HepG2 (cell line): ENCODE measurements at regions not wholly inside any gene's neighbourhood (a gene's known extent, or its start where the extent isn't known, plus 50 kb on each side); places are given as distances from the start of the nearest gene placed in this dataset.

Experiments used
- ATAC-seq: fragments of 200-7000 bp; cut with Tn5 transposase; 3 replicates; pipeline ENCODE4 v1.9.1; 2020; ENCODE audit warnings: mild to moderate bottlenecking, moderate library complexity
- BruUV-seq: library from RNA; stranded (reverse); fragments of 400-500 nt; replicated peaks from 2 replicates; lab custom pipeline; 2021; lab: Mats Ljungman, UMichigan
- CTCF ChIA-PET: fragments of 300-600 bp; formaldehyde crosslinking; extraction: SDS; loops from one replicate; lab custom pipeline; 2021; ENCODE audit warnings: low total read pairs, inconsistent platforms, low intra/inter-chr PET ratio; lab: Yijun Ruan, JAX
- POLR2A ChIA-PET: fragments of 350-600 bp; sonication (Branson Sonifier 250); formaldehyde crosslinking; loops from one replicate; lab custom pipeline; 2020; ENCODE audit warnings: antibody characterized with exemption, inconsistent platforms; lab: Yijun Ruan, JAX
- DNase-seq: peaks from one replicate; pipeline ENCODE4 v3.0.0-alpha.2; 2015; ENCODE audit warnings: low spot score
- FAIRE-seq: peaks from 3 replicates; lab custom pipeline; 2011; peaks lifted over from hg19 to GRCh38; lab: Jason Lieb, UNC
- H2AFZ ChIP-seq: one replicate; pipeline ENCODE4 v1.6.1; 2011; ENCODE audit warnings: low read length, inconsistent platforms
- H3K27ac ChIP-seq: fragments of 300-600 bp; 3 replicates; pipeline ENCODE4 v1.8.0; 2011; ENCODE audit warnings: mixed run types, mild to moderate bottlenecking, mixed read lengths, low read length, inconsistent platforms; ENCODE audit not compliant: insufficient read depth; ENCODE audit errors: extremely low read length
- H3K27me3 ChIP-seq, 2 experiments: fragments of 200-600 bp in 1 of 2; 2 replicates in 1 of 2; 3 replicates in 1 of 2; pipeline versions ENCODE4 v1.6.0 to v1.8.0; 2011; ENCODE audit warnings: low read length in 2 of 2, mild to moderate bottlenecking in 2 of 2, moderate library complexity in 2 of 2, inconsistent platforms in 1 of 2; ENCODE audit not compliant: insufficient read depth in 2 of 2, control insufficient read depth in 1 of 2
- H3K36me3 ChIP-seq, 2 experiments: fragments of 200-600 bp in 1 of 2; replicated peaks in 1 of 2; 2 replicates in 1 of 2; 3 replicates in 1 of 2; pipeline versions ENCODE4 v1.5.1 to v1.8.0; 2011; ENCODE audit warnings: low read length in 2 of 2, inconsistent platforms in 1 of 2; ENCODE audit not compliant: insufficient read depth in 2 of 2, control insufficient read depth in 1 of 2
- H3K4me1 ChIP-seq: 2 replicates; pipeline ENCODE4 v1.5.1; 2012; ENCODE audit warnings: low read length, inconsistent platforms; ENCODE audit not compliant: insufficient read depth
- H3K4me2 ChIP-seq: 2 replicates; pipeline ENCODE4 v1.6.0; 2011; ENCODE audit warnings: low read depth, low read length, inconsistent platforms
- H3K4me3 ChIP-seq, 3 experiments: fragments of 200-600 bp in 1 of 3; sonication (generic), shearing (Covaris generic) in 1 of 3; replicated peaks in 1 of 3; 2 replicates each; pipeline ENCODE4 v1.5.1; 2011 to 2016; ENCODE audit warnings: low read length in 3 of 3, inconsistent platforms in 2 of 3, low read depth in 2 of 3, mild to moderate bottlenecking in 2 of 3, control low read depth in 1 of 3, mixed read lengths in 1 of 3; ENCODE audit not compliant: insufficient read depth in 1 of 3
- H3K79me2 ChIP-seq: one replicate; pipeline ENCODE4 v1.6.1; 2011; ENCODE audit warnings: low read length, inconsistent platforms; ENCODE audit not compliant: insufficient read depth
- H3K9ac ChIP-seq: 2 replicates; pipeline ENCODE4 v1.6.0; 2011; ENCODE audit warnings: mild to moderate bottlenecking, low read depth, low read length, inconsistent platforms; ENCODE audit not compliant: insufficient read depth
- H3K9me3 ChIP-seq: 2 replicates; pipeline ENCODE4 v1.5.1; 2012; ENCODE audit warnings: mild to moderate bottlenecking, low read length
- H4K20me1 ChIP-seq: 2 replicates; pipeline ENCODE4 v1.6.0; 2011; ENCODE audit warnings: inconsistent platforms, mild to moderate bottlenecking, low read length, moderate library complexity; ENCODE audit not compliant: insufficient read depth
- EZH2 ChIP-seq: conservative IDR thresholded peaks from 2 replicates; pipeline ENCODE4 v1.6.1; 2012; ENCODE audit warnings: mild to moderate bottlenecking, low read depth, low read length, moderate library complexity
- JUN ChIP-seq: sonication (generic); formaldehyde crosslinking; IDR thresholded peaks from 2 replicates; pipeline ENCODE4 v1.4.0; 2020; ENCODE audit warnings: mild to moderate bottlenecking, missing genetic modification reagents
- MTF2 ChIP-seq: sonication (generic); formaldehyde crosslinking; IDR thresholded peaks from 2 replicates; pipeline ENCODE4 v1.5.0; 2020; ENCODE audit warnings: missing genetic modification reagents, borderline replicate concordance
- ZBTB3 ChIP-seq: sonication (generic); formaldehyde crosslinking; IDR thresholded peaks from 2 replicates; pipeline ENCODE4 v1.4.0; 2020; ENCODE audit warnings: low read depth, mild to moderate bottlenecking, moderate library complexity, missing genetic modification reagents, borderline replicate concordance
- ZEB1 ChIP-seq: IDR thresholded peaks from 2 replicates; pipeline ENCODE4 v1.6.1; 2012; ENCODE audit warnings: mild to moderate bottlenecking, low read depth, inconsistent platforms; ENCODE audit not compliant: insufficient replicate concordance
- ZNF296 ChIP-seq: sonication (generic); formaldehyde crosslinking; conservative IDR thresholded peaks from 2 replicates; pipeline ENCODE4 v1.5.0; 2020; ENCODE audit warnings: mild to moderate bottlenecking, missing genetic modification reagents
- ZNF556 ChIP-seq: sonication (generic); formaldehyde crosslinking; IDR thresholded peaks from 2 replicates; pipeline ENCODE4 v1.4.0; 2020; ENCODE audit warnings: mild to moderate bottlenecking, missing genetic modification reagents, borderline replicate concordance
- ZNF768 ChIP-seq: sonication (generic); formaldehyde crosslinking; IDR thresholded peaks from 2 replicates; pipeline ENCODE4 v1.4.0; 2020; ENCODE audit warnings: missing genetic modification reagents
- WGBS: methylation state at CpG from one replicate; pipeline ENCODE4 v1.1.6; 2017; ENCODE audit warnings: low lambda C conversion rate; 5-methylcytosine and 5-hydroxymethylcytosine counted together
- in situ Hi-C: cut with HindIII; loops from 2 replicates; pipeline ENCODE4 v1.10.0; 2017; ENCODE audit warnings: low pct_unique_long_range_greater_than_20kb; ENCODE audit not compliant: extremely low pct_ligation_motif_present
- intact Hi-C: fragments of 100-400 bp; cut with micrococcal nuclease; formaldehyde crosslinking; loops from one replicate; pipeline ENCODE4 v1.10.0; 2022; ENCODE audit not compliant: unreplicated experiment
- TF ChIP-seq, protein P1 (sequence below): sonication (generic); formaldehyde crosslinking; IDR thresholded peaks from 2 replicates; pipeline ENCODE4 v1.8.0; 2022; ENCODE audit warnings: missing genetic modification reagents, mild to moderate bottlenecking, moderate library complexity, borderline replicate concordance
- TF ChIP-seq, protein P2 (sequence below): sonication (generic); formaldehyde crosslinking; IDR thresholded peaks from 2 replicates; pipeline ENCODE4 v1.8.0; 2023; ENCODE audit warnings: mild to moderate bottlenecking, missing genetic modification reagents
- TF ChIP-seq, protein P3 (sequence below): conservative IDR thresholded peaks from 2 replicates; pipeline ENCODE4 v1.6.1; 2018; ENCODE audit warnings: missing genetic modification reagents

DNA sequence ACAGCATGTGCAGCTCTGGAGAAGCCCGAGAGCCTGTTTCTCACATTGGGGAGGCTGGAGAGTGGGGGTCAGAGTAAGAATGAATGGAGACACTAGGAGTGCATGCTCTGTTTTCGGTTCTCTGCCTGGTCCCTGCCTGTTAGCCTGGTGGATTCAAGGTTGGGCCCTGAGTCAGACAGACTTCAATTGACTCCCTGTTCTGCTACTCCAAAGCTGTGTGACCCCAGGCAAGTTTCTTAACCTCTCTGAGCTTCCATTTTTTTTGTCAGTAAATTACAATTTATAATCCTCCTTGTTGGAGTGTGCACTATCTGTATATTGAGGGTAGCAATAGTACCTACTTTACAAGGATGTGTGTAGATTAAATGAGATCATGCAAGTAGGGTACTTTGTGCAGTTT is 102.6 kb upstream of the ESRRB start:
- no peak overlapping the region for H3K4me2 ChIP-seq
- H3K4me1 ChIP-seq = no peaks in the 10 kb centered on the region
- no peaks in the 10 kb centered on the region for H3K36me3 ChIP-seq
- H3K79me2 ChIP-seq = no peaks in the 10 kb centered on the region
- intact Hi-C loops (no loop called here), in situ Hi-C loops (no loop called here)
- H4K20me1 ChIP-seq = no peaks in the 10 kb centered on the region
- WGBS = 93% methylated on average over 2 of the region's 2 CpGs
- no TSS peak for BruUV-seq
- FAIRE-seq (no peak), DNase-seq (no peak), ATAC-seq (no peak)
- no peak overlapping the region for H3K4me3 ChIP-seq
- no peak overlapping the region for H3K27ac ChIP-seq
- ChIA-PET CTCF (no interaction called here), POLR2A (no interaction called here)
- H3K9ac ChIP-seq = no peak overlapping the region
- no peaks in the 10 kb centered on the region for H3K27me3 ChIP-seq
- TF ChIP-seq ZNF768 (peak; percentile 27; the same call in 1 of the 2 replicates), ZNF556 (CRISPR knock-in tag) (no peak)
- no peak overlapping the region for H2AFZ ChIP-seq
- no peaks in the 10 kb centered on the region for H3K9me3 ChIP-seq

DNA sequence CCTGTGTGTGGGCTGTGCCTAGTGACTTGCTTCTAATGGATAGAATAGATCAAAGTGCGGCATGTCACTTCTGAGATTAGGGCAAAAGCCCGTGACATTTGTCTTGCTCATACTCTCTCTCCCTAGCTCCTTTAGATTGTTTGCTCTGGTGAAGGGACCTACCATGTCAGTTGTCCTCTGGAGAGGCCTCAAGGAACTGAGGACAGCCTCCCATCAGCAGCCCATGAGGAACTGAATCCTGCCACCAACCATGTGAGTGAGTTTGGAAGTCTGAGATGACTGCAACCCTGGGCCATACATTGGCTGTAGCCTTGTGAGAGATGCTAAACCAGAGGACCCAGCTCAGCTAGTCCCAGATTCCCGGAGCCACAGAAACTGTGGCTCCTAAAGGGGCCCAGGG is 101.6 kb upstream of the ESRRB start:
- H3K27me3 ChIP-seq = no peaks in the 10 kb centered on the region
- H4K20me1 ChIP-seq = no peaks in the 10 kb centered on the region
- H2AFZ ChIP-seq = no peak overlapping the region
- no peaks in the 10 kb centered on the region for H3K36me3 ChIP-seq
- ChIA-PET POLR2A (no interaction called here), CTCF (no interaction called here)
- no TSS peak for BruUV-seq
- ATAC-seq (no peak), DNase-seq (no peak), FAIRE-seq (no peak)
- intact Hi-C loops (no loop called here), in situ Hi-C loops (no loop called here)
- H3K27ac ChIP-seq = no peak overlapping the region
- no peak overlapping the region for H3K9ac ChIP-seq
- H3K9me3 ChIP-seq = no peaks in the 10 kb centered on the region
- no peaks in the 10 kb centered on the region for H3K4me1 ChIP-seq
- no peak overlapping the region for H3K4me3 ChIP-seq
- 90% methylated on average over 2 of the region's 3 CpGs for WGBS
- H3K79me2 ChIP-seq = no peaks in the 10 kb centered on the region
- no peak overlapping the region for H3K4me2 ChIP-seq
- TF ChIP-seq ZBTB3 (CRISPR knock-in tag) = no peak
- TF ChIP-seq MTF2 (CRISPR knock-in tag) = no peak
- TF ChIP-seq, protein P1, sequence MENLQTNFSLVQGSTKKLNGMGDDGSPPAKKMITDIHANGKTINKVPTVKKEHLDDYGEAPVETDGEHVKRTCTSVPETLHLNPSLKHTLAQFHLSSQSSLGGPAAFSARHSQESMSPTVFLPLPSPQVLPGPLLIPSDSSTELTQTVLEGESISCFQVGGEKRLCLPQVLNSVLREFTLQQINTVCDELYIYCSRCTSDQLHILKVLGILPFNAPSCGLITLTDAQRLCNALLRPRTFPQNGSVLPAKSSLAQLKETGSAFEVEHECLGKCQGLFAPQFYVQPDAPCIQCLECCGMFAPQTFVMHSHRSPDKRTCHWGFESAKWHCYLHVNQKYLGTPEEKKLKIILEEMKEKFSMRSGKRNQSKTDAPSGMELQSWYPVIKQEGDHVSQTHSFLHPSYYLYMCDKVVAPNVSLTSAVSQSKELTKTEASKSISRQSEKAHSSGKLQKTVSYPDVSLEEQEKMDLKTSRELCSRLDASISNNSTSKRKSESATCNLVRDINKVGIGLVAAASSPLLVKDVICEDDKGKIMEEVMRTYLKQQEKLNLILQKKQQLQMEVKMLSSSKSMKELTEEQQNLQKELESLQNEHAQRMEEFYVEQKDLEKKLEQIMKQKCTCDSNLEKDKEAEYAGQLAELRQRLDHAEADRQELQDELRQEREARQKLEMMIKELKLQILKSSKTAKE (CRISPR knock-in tag) = no peak
- TF ChIP-seq, protein P2, sequence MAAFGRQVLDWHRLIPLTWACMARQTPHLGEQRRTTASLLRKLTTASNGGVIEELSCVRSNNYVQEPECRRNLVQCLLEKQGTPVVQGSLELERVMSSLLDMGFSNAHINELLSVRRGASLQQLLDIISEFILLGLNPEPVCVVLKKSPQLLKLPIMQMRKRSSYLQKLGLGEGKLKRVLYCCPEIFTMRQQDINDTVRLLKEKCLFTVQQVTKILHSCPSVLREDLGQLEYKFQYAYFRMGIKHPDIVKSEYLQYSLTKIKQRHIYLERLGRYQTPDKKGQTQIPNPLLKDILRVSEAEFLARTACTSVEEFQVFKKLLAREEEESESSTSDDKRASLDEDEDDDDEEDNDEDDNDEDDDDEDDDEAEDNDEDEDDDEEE = no peak
- no peak for TF ChIP-seq ZNF296 (CRISPR knock-in tag)
- TF ChIP-seq, protein P3, sequence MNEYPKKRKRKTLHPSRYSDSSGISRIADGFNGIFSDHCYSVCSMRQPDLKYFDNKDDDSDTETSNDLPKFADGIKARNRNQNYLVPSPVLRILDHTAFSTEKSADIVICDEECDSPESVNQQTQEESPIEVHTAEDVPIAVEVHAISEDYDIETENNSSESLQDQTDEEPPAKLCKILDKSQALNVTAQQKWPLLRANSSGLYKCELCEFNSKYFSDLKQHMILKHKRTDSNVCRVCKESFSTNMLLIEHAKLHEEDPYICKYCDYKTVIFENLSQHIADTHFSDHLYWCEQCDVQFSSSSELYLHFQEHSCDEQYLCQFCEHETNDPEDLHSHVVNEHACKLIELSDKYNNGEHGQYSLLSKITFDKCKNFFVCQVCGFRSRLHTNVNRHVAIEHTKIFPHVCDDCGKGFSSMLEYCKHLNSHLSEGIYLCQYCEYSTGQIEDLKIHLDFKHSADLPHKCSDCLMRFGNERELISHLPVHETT (CRISPR knock-in tag) = no peak
- no peak for TF ChIP-seq ZEB1
- no peak for TF ChIP-seq EZH2
- TF ChIP-seq JUN (CRISPR knock-in tag) = no peak
